ENCODE measurements at regions not wholly inside any gene's neighbourhood (a gene's known extent, or its start where the extent isn't known, plus 50 kb on each side); places are given as distances from the start of the nearest gene placed in this dataset.

GRCh38 chr4:159445692-159446091 is 342.8 kb downstream of the RAPGEF2 start:
- DNase-seq, result no peak

GRCh38 chr4:159446266-159446976 is 343.5 kb downstream of the RAPGEF2 start:
- peak; percentile 24 for DNase-seq

GRCh38 chr4:159447296-159447695 is 344.4 kb downstream of the RAPGEF2 start:
- no peak for DNase-seq

GRCh38 chr4:159451006-159451405 is 348.1 kb downstream of the RAPGEF2 start:
- no peak for DNase-seq

GRCh38 chr4:159455675-159456237 is 352.9 kb downstream of the RAPGEF2 start:
- DNase-seq, result peak; percentile 25

GRCh38 chr4:159460371-159460770 is 357.5 kb downstream of the RAPGEF2 start:
- no peak for DNase-seq

GRCh38 chr4:159463235-159463634 is 360.4 kb downstream of the RAPGEF2 start:
- no peak for DNase-seq

- DNase-seq, result no peak
Observed at GRCh38 chr4:159464302-159464701, 361.4 kb downstream of the RAPGEF2 start.

- DNase-seq, result no peak
Observed at GRCh38 chr4:159476886-159477285, 374.0 kb downstream of the RAPGEF2 start.

- DNase-seq, result no peak
Observed at GRCh38 chr4:159480826-159481225, 377.9 kb downstream of the RAPGEF2 start.

GRCh38 chr4:159481936-159482335 is 379.1 kb downstream of the RAPGEF2 start:
- DNase-seq, result no peak

GRCh38 chr4:159483110-159483781 is 380.4 kb downstream of the RAPGEF2 start:
- no peak for DNase-seq

GRCh38 chr4:159483782-159484741 is 381.2 kb downstream of the RAPGEF2 start:
- no peak for DNase-seq

- DNase-seq, result no peak
Observed at GRCh38 chr4:159484864-159485263, 382.0 kb downstream of the RAPGEF2 start.

- peak; percentile 33 for DNase-seq
Observed at GRCh38 chr4:159487284-159487747, 384.4 kb downstream of the RAPGEF2 start.

- no peak for DNase-seq
Observed at GRCh38 chr4:159489646-159490045, 386.8 kb downstream of the RAPGEF2 start.

- no peak for DNase-seq
Observed at GRCh38 chr4:159495515-159496236, 392.8 kb downstream of the RAPGEF2 start.

GRCh38 chr4:159496248-159496647 is 393.4 kb downstream of the RAPGEF2 start:
- DNase-seq, result no peak

GRCh38 chr4:159497936-159498335 is 395.1 kb downstream of the RAPGEF2 start:
- DNase-seq, result no peak

GRCh38 chr4:159498446-159499115 is 395.7 kb downstream of the RAPGEF2 start:
- no peak for DNase-seq

GRCh38 chr4:159500861-159501260 is 398.0 kb downstream of the RAPGEF2 start:
- DNase-seq, result no peak
